ENCODE measurements at regions not wholly inside any gene's neighbourhood (a gene's known extent, or its start where the extent isn't known, plus 50 kb on each side); places are given as distances from the start of the nearest gene placed in this dataset.

DNA sequence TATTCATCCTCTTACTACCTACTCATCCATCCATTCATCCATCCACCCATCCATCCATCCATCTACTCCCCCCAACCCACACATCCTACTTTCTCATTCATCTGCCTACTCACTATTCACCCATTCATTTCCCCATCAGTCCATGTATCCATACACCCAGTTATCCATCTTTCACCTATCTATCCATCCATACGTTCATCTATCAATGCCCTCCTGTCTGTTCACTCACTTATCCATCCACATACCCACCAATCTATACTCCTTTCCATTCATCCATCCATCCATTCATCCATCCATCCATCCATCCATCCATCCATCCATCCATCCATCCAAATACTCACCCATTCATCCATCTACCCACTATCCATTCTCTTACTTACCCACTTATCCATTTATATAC, 117.8 kb upstream of the LHX5 start:
- DNase-seq (ENCODE audit: extremely low read depth, low read depth), result no peak
- TF ChIP-seq, protein P1, sequence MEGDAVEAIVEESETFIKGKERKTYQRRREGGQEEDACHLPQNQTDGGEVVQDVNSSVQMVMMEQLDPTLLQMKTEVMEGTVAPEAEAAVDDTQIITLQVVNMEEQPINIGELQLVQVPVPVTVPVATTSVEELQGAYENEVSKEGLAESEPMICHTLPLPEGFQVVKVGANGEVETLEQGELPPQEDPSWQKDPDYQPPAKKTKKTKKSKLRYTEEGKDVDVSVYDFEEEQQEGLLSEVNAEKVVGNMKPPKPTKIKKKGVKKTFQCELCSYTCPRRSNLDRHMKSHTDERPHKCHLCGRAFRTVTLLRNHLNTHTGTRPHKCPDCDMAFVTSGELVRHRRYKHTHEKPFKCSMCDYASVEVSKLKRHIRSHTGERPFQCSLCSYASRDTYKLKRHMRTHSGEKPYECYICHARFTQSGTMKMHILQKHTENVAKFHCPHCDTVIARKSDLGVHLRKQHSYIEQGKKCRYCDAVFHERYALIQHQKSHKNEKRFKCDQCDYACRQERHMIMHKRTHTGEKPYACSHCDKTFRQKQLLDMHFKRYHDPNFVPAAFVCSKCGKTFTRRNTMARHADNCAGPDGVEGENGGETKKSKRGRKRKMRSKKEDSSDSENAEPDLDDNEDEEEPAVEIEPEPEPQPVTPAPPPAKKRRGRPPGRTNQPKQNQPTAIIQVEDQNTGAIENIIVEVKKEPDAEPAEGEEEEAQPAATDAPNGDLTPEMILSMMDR (IDR thresholded peaks at IDR 0.05; ENCODE audit: low read depth, low read length), result no peak

DNA sequence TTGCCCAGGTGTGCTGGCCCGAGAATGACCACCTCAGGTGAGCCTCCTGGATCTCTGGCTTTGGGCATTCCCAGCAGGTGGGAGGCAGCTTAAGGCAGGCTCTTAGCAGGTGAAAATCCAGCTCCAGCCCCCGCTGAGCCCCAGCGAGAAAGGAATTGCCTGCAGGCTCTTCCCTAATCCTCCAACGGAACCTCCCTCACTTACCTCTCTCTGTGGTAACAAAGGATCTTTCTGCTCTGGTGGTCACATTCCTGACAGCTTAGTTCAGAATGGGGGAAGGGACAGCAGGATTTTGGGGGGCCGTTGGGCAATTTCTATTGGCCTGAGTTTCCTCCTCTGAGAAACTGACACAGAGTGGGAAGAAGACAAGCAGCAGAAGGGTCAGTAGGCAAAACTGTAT, 116.0 kb upstream of the LHX5 start:
- TF ChIP-seq, protein P1 (IDR thresholded peaks at IDR 0.05; ENCODE audit: low read depth, low read length), result no peak
- no peak for DNase-seq (ENCODE audit: extremely low read depth, low read depth)

DNA sequence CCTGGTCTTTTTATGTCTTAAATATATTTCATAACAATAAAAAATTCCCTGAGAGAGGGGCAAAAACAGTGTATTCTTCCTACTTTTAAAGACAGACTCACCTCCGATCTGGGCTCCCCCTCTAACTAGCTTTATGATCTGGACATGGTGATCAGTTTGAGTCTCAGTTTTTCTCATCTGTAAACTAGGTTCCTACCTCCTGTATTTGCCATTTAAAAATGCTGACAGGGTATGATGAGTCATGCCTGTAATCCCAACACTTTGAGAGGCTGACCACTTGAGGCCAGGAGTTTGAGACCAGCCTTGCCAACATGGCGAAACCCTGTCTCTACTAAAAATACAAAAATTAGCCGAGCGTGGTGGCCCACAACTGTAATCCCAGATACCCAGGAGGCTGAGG, 114.8 kb upstream of the LHX5 start:
- TF ChIP-seq, protein P1 (IDR thresholded peaks at IDR 0.05; ENCODE audit: low read depth, low read length), result no peak
- no peak for DNase-seq (ENCODE audit: extremely low read depth, low read depth)

DNA sequence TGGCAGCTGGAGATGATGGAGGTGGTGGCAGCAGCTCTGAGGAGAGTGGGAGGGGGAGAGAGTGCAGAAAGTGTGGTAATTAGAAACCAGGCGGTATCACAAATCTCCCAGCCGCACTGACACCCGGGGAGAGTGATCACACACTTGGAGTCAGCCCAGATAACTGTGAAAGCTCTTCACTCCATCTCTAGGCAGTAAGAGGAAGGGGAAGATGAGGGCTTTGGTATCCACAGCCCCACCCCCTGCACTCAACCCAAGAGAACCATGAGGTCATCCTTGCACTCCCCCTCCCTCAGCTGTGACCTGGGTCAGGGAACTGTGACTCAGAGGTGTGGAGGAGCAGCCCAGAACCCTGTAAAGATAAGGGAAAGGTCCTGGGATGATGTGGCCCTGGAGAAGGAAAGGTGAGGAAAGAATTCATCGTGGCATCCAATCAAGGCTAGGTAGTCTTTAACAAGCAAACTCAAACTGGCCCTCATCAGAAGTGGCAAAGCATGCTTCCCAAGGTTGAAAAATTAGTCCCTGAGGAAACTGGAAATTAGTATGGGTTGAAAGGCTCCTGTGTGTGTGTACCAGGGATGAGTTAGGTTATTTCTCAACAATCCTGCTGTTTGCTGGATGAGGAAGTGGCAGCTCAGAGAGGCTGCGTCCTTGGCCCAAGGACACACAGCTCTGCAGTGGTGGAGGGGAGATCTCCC, 111.0 kb upstream of the LHX5 start:
- no peak for DNase-seq (ENCODE audit: extremely low read depth, low read depth)
- TF ChIP-seq, protein P1 (IDR thresholded peaks at IDR 0.05; ENCODE audit: low read depth, low read length), result no peak

DNA sequence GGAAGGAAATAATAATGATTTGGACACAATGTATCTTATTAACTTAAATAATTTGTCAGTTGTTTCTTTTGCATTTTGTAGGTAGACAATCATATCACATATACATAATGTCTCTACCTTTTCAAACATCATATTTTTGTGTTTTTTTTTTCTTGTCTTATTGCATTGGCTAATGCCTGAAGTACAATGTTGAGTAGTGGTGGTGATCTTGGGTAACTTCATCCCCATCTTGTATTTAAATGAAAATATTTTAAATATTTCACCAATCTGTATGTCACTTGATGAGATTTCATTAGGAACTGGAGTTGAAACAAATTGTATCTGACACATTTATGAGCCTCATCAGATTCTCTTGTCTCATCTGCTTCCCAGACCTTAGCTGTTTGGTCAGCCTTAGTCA, 109.7 kb upstream of the LHX5 start:
- DNase-seq (ENCODE audit: extremely low read depth, low read depth), result no peak
- TF ChIP-seq, protein P1 (IDR thresholded peaks at IDR 0.05; ENCODE audit: low read depth, low read length), result no peak

DNA sequence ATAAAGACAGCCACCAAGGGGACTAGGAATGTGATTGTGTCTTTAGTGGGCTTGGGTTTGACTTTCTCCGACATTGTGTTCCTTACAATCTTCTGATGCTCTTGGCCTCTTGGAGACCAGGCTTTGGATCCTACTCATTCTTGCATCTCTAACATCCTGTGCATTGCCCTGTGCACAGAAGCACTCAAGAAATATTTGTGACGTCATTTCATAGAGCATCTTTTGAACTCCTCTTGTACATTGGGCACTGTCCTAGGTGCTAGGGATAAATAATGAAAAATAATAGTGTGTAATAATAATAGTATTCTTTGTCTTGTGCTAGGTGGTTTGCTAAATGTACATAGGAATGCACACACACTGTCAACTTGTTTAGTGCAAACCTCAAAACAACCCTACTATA, 108.8 kb upstream of the LHX5 start:
- DNase-seq (ENCODE audit: extremely low read depth, low read depth), result no peak
- TF ChIP-seq, protein P1 (IDR thresholded peaks at IDR 0.05; ENCODE audit: low read depth, low read length), result no peak

DNA sequence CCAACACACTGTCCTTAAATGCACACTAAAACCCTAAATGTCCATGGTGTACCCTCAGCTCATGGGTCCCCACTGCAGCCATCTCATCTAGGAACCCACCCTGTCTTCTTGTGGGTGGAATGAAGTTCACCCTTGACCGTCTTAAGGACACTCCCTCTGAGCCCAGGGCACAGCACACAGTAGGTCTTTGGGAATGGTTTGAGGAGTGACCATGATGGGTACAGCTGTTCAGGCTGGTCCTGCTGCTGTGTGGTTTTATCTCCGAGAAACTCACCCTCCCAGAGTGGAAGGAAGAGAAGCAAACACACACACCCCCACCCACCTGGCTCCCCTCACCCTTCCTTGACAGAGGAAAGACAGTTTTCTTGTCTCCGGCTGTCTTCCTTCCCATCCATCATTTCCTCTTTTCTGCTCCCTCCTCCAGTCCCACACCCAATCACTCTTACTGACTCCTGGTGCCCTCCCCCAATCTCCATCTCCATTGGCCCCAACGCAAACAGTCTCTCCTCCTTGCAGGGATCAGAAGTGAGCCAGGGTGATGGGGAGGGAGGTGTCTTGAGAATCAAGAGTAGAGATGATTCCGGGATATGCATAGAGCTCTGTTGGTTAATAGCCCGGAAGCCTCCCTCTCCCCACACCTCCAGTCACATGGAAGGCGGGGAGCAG, 105.9 kb upstream of the LHX5 start:
- TF ChIP-seq, protein P1 (IDR thresholded peaks at IDR 0.05; ENCODE audit: low read depth, low read length), result no peak
- DNase-seq (ENCODE audit: extremely low read depth, low read depth), result no peak

All from AG09319 (cell line).